H9 (cell line): ENCODE measurements at regions not wholly inside any gene's neighbourhood (a gene's known extent, or its start where the extent isn't known, plus 50 kb on each side); places are given as distances from the start of the nearest gene placed in this dataset.

ENCODE experiments used
- DNase-seq: peaks from one replicate; pipeline ENCODE4 v3.0.0-alpha.2; 2017
- H2AFZ ChIP-seq: one replicate; pipeline ENCODE4 v1.6.1; 2013; ENCODE audit warnings: mild to moderate bottlenecking, low read length, control low read depth, moderate library complexity
- H2AK5ac ChIP-seq: 2 replicates; pipeline ENCODE4 v1.6.1; 2013; ENCODE audit warnings: low read length, control low read depth, mixed read lengths; ENCODE audit not compliant: insufficient read length
- H2BK120ac ChIP-seq: one replicate; pipeline ENCODE4 v1.6.1; 2013; ENCODE audit warnings: low read depth, mild to moderate bottlenecking, low read length, control low read depth, inconsistent platforms; ENCODE audit not compliant: poor library complexity, severe bottlenecking
- H2BK12ac ChIP-seq: 2 replicates; pipeline ENCODE4 v1.6.1; 2013; ENCODE audit warnings: low read length, control low read depth, mixed read lengths, low read depth; ENCODE audit not compliant: insufficient read length
- H2BK15ac ChIP-seq: 2 replicates; pipeline ENCODE4 v1.6.1; 2013; ENCODE audit warnings: low read depth, low read length, control low read depth
- H2BK20ac ChIP-seq: one replicate; pipeline ENCODE4 v1.6.1; 2013; ENCODE audit warnings: low read depth, mild to moderate bottlenecking, low read length, control low read depth, inconsistent platforms; ENCODE audit not compliant: poor library complexity, severe bottlenecking
- H2BK5ac ChIP-seq: 2 replicates; pipeline ENCODE4 v1.6.1; 2013; ENCODE audit warnings: low read length, control low read depth, mixed read lengths; ENCODE audit not compliant: insufficient read length
- H3K14ac ChIP-seq: 2 replicates; pipeline ENCODE4 v1.6.1; 2013; ENCODE audit warnings: low read length, control low read depth; ENCODE audit not compliant: insufficient read depth
- H3K18ac ChIP-seq: 2 replicates; pipeline ENCODE4 v1.6.1; 2013; ENCODE audit warnings: low read depth, mild to moderate bottlenecking, mixed read lengths, low read length, control low read depth; ENCODE audit not compliant: insufficient read length
- H3K23ac ChIP-seq: 2 replicates; pipeline ENCODE4 v1.6.1; 2013; ENCODE audit warnings: low read length, control low read depth, mixed read lengths, low read depth; ENCODE audit not compliant: insufficient read length
- H3K23me2 ChIP-seq: 2 replicates; pipeline ENCODE4 v1.6.1; 2013; ENCODE audit warnings: low read depth, mild to moderate bottlenecking, mixed read lengths, low read length, control low read depth; ENCODE audit not compliant: insufficient read length, poor library complexity, severe bottlenecking
- H3K27ac ChIP-seq: 2 replicates; pipeline ENCODE4 v1.5.1; 2013; ENCODE audit warnings: low read length, control low read depth, mixed read lengths, low read depth; ENCODE audit not compliant: insufficient read length
- H3K27me3 ChIP-seq: 2 replicates; pipeline ENCODE4 v1.6.1; 2013; ENCODE audit warnings: low read length, control low read depth, inconsistent platforms; ENCODE audit not compliant: insufficient read depth
- H3K4ac ChIP-seq: 2 replicates; pipeline ENCODE4 v1.6.1; 2013; ENCODE audit warnings: low read depth, mild to moderate bottlenecking, control low read depth, inconsistent platforms, low read length, moderate library complexity
- H3K4me1 ChIP-seq: 2 replicates; pipeline ENCODE4 v1.6.1; 2013; ENCODE audit warnings: low read length, control low read depth, inconsistent platforms; ENCODE audit not compliant: insufficient read depth
- H3K4me2 ChIP-seq: 2 replicates; pipeline ENCODE4 v1.6.1; 2013; ENCODE audit warnings: low read length, control low read depth, mixed read lengths; ENCODE audit not compliant: insufficient read length, insufficient read depth
- H3K56ac ChIP-seq: 2 replicates; pipeline ENCODE4 v1.6.1; 2013; ENCODE audit warnings: low read depth, mild to moderate bottlenecking, mixed read lengths, low read length, control low read depth; ENCODE audit not compliant: insufficient read length
- H3K79me1 ChIP-seq: 2 replicates; pipeline ENCODE4 v1.6.1; 2013; ENCODE audit warnings: low read depth, mild to moderate bottlenecking, moderate library complexity, low read length, control low read depth, inconsistent platforms; ENCODE audit not compliant: insufficient read depth, poor library complexity, severe bottlenecking
- H3K79me2 ChIP-seq: 2 replicates; pipeline ENCODE4 v1.6.1; 2013; ENCODE audit warnings: low read length, control low read depth, inconsistent platforms; ENCODE audit not compliant: insufficient read depth
- H3K9ac ChIP-seq: 2 replicates; pipeline ENCODE4 v1.6.1; 2013; ENCODE audit warnings: low read length, control low read depth, mixed read lengths; ENCODE audit not compliant: insufficient read length; ENCODE audit errors: extremely low read depth
- H3K9me3 ChIP-seq: one replicate; pipeline ENCODE4 v1.6.1; 2013; ENCODE audit warnings: low read depth, low read length, inconsistent platforms; ENCODE audit not compliant: control insufficient read depth
- H3T11ph ChIP-seq: one replicate; pipeline ENCODE4 v1.6.1; 2013; ENCODE audit warnings: mild to moderate bottlenecking, low read length, control low read depth, inconsistent platforms
- H4K20me1 ChIP-seq: one replicate; pipeline ENCODE4 v1.6.1; 2013; ENCODE audit not compliant: control insufficient read depth, insufficient read length, insufficient read depth
- H4K5ac ChIP-seq: 2 replicates; pipeline ENCODE4 v1.6.1; 2013; ENCODE audit warnings: low read depth, mild to moderate bottlenecking, mixed read lengths, low read length, control low read depth; ENCODE audit not compliant: insufficient read length
- H4K8ac ChIP-seq: replicated peaks from 2 replicates; pipeline ENCODE4 v1.6.1; 2013; ENCODE audit warnings: low read length, control low read depth, mixed read lengths, low read depth; ENCODE audit not compliant: insufficient read length
- H4K91ac ChIP-seq: 2 replicates; pipeline ENCODE4 v1.6.1; 2013; ENCODE audit warnings: low read depth, mild to moderate bottlenecking, moderate library complexity, mixed read lengths, low read length, control low read depth; ENCODE audit not compliant: insufficient read length
- H3K27ac Mint-ChIP-seq, 3 experiments: 2 replicates in 2 of 3; 3 replicates in 1 of 3; pipeline ENCODE4 v1.8.0; 2020 to 2021; ENCODE audit warnings: mixed read lengths in 3 of 3, mild to moderate bottlenecking in 1 of 3, moderate library complexity in 1 of 3
- H3K27me3 Mint-ChIP-seq: 2 replicates; pipeline ENCODE4 v1.8.0; 2021; ENCODE audit warnings: low read depth, mild to moderate bottlenecking, moderate library complexity, mixed read lengths
- H3K36me3 Mint-ChIP-seq, 3 experiments: 2 replicates in 2 of 3; 3 replicates in 1 of 3; pipeline ENCODE4 v1.8.0; 2020 to 2021; ENCODE audit warnings: low read depth in 3 of 3, mixed read lengths in 3 of 3; ENCODE audit not compliant: insufficient read depth in 1 of 3
- H3K4me1 Mint-ChIP-seq, 2 experiments: 2 replicates each; pipeline ENCODE4 v1.8.0; 2020; ENCODE audit warnings: mixed read lengths in 2 of 2
- H3K4me3 Mint-ChIP-seq, 2 experiments: 2 replicates in 1 of 2; 3 replicates in 1 of 2; pipeline ENCODE4 v1.8.0; 2020 to 2021; ENCODE audit warnings: mild to moderate bottlenecking in 2 of 2, mixed read lengths in 2 of 2, moderate library complexity in 1 of 2
- H3K9me3 Mint-ChIP-seq, 2 experiments: 2 replicates in 1 of 2; 3 replicates in 1 of 2; pipeline ENCODE4 v1.8.0; 2020; ENCODE audit warnings: mild to moderate bottlenecking in 2 of 2, mixed read lengths in 2 of 2, moderate library complexity in 1 of 2
- WGBS: extraction: QIAGEN DNeasy Blood & Tissue Kit; methylation state at CpG from one replicate; pipeline ENCODE4 v1.1.7; 2013; ENCODE audit warnings: missing lambda C conversion rate, low lambda C conversion rate, mixed read lengths; ENCODE audit not compliant: insufficient read length; ENCODE audit errors: extremely low coverage; 5-methylcytosine and 5-hydroxymethylcytosine counted together
- TF ChIP-seq, protein P1 (sequence below): fragments of 200-600 bp; sonication (generic); conservative IDR thresholded peaks from 3 replicates; pipeline ENCODE4 v1.8.0; 2021; ENCODE audit warnings: antibody characterized with exemption, mild to moderate bottlenecking

DNA sequence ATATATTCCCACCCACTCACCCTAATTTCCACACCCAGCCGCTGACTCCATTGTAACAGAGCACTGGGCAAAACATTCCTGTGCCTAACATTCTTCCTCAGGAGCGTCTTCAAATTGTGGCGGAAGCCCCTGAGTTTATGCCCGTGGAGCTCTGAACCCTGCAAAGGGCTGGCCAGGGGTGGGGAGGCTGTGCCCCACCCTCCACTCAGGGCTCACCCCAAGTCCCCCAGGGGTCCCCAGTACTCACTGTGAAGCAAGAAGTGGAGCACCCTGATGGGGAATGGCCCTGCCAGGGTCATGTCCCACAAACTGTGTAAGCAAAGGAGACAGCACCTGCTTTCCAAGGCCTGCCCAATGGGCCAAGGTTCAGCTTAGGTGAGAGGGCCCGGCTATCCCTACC lies 303.2 kb downstream of the PREX1 start:
- Mint-ChIP-seq H3K27ac (no peak overlapping the region), H3K4me1 (peaks cover 0 to 5% of the 10 kb centered on the region in 2 experiments; a peak in 2 of 4 replicates), H3K9me3 (no peaks in the 10 kb centered on the region; a peak in 2 of 5 replicates), H3K27me3 (no peaks in the 10 kb centered on the region; the same call in 1 of the 2 replicates), H3K36me3 (no peaks in the 10 kb centered on the region), H3K4me3 (no peak overlapping the region)
- no peak overlapping the region for H2BK5ac ChIP-seq
- no peak overlapping the region for H3K9ac ChIP-seq
- no peak overlapping the region for H3K4me2 ChIP-seq
- H3K79me2 ChIP-seq: no peaks in the 10 kb centered on the region
- no peak overlapping the region for H3K14ac ChIP-seq
- no peak overlapping the region for H4K91ac ChIP-seq
- H4K5ac ChIP-seq: no peak overlapping the region
- H3K56ac ChIP-seq: no peak overlapping the region
- no peaks in the 10 kb centered on the region for H3K27me3 ChIP-seq
- H2AK5ac ChIP-seq: no peak overlapping the region
- H4K20me1 ChIP-seq: peaks cover 5% of the 10 kb centered on the region
- no CpG with 5 or more reads among the region's 5 CpGs for WGBS
- H3K23me2 ChIP-seq: no peaks in the 10 kb centered on the region
- no peaks in the 10 kb centered on the region for H3K79me1 ChIP-seq
- no peak overlapping the region for H3K18ac ChIP-seq
- no peak overlapping the region for H2BK120ac ChIP-seq
- TF ChIP-seq, protein P1, sequence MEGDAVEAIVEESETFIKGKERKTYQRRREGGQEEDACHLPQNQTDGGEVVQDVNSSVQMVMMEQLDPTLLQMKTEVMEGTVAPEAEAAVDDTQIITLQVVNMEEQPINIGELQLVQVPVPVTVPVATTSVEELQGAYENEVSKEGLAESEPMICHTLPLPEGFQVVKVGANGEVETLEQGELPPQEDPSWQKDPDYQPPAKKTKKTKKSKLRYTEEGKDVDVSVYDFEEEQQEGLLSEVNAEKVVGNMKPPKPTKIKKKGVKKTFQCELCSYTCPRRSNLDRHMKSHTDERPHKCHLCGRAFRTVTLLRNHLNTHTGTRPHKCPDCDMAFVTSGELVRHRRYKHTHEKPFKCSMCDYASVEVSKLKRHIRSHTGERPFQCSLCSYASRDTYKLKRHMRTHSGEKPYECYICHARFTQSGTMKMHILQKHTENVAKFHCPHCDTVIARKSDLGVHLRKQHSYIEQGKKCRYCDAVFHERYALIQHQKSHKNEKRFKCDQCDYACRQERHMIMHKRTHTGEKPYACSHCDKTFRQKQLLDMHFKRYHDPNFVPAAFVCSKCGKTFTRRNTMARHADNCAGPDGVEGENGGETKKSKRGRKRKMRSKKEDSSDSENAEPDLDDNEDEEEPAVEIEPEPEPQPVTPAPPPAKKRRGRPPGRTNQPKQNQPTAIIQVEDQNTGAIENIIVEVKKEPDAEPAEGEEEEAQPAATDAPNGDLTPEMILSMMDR: no peak
- no peak for DNase-seq
- no peak overlapping the region for H3T11ph ChIP-seq
- H2BK20ac ChIP-seq: no peak overlapping the region
- no peak overlapping the region for H2AFZ ChIP-seq
- no peak overlapping the region for H3K23ac ChIP-seq
- no peaks in the 10 kb centered on the region for H3K4me1 ChIP-seq
- no peak overlapping the region for H2BK12ac ChIP-seq
- H2BK15ac ChIP-seq: no peak overlapping the region
- no peak overlapping the region for H4K8ac ChIP-seq
- no peak overlapping the region for H3K27ac ChIP-seq
- no peak overlapping the region for H3K4ac ChIP-seq
- no peaks in the 10 kb centered on the region for H3K9me3 ChIP-seq
